Esophagus squamous epithelium (tissue), 4 donors: ENCODE measurements at regions not wholly inside any gene's neighbourhood (a gene's known extent, or its start where the extent isn't known, plus 50 kb on each side); places are given as distances from the start of the nearest gene placed in this dataset.
"Not testable (repeated sequence)": the region's sequence is repeated elsewhere in the genome, so short reads cannot be mapped to it uniquely, and the experiment has no call there.

Experiments used
- CTCF ChIP-seq, 6 experiments: fragments of 450-650 bp in 4 of 6; fragments of 200-600 bp in 2 of 6; sonication (generic) in 2 of 6; IDR thresholded peaks; one replicate each; pipeline ENCODE4 v1.5.1; 2016 to 2019; ENCODE audit warnings: antibody characterized with exemption in 6 of 6, mild to moderate bottlenecking in 4 of 6, moderate library complexity in 4 of 6
- POLR2A ChIP-seq, 4 donors: fragments of 450-650 bp; IDR thresholded peaks; one replicate each; pipeline ENCODE4 v1.6.1; 2017; ENCODE audit warnings: antibody characterized with exemption in 4 of 4, mild to moderate bottlenecking in 4 of 4, moderate library complexity in 3 of 4

GRCh38 chr15:26026671-26027070 is 163.5 kb upstream of the ATP10A start:
- TF ChIP-seq CTCF, POLR2A (IDR thresholded peaks at IDR 0.05): not testable (repeated sequence)
